ENCODE measurements at regions not wholly inside any gene's neighbourhood (a gene's known extent, or its start where the extent isn't known, plus 50 kb on each side); places are given as distances from the start of the nearest gene placed in this dataset.

- no peak overlapping the region for H3K27ac ChIP-seq
Observed at GRCh38 chr4:112759313-112759712, 122.4 kb downstream of the LARP7 start.

DNA sequence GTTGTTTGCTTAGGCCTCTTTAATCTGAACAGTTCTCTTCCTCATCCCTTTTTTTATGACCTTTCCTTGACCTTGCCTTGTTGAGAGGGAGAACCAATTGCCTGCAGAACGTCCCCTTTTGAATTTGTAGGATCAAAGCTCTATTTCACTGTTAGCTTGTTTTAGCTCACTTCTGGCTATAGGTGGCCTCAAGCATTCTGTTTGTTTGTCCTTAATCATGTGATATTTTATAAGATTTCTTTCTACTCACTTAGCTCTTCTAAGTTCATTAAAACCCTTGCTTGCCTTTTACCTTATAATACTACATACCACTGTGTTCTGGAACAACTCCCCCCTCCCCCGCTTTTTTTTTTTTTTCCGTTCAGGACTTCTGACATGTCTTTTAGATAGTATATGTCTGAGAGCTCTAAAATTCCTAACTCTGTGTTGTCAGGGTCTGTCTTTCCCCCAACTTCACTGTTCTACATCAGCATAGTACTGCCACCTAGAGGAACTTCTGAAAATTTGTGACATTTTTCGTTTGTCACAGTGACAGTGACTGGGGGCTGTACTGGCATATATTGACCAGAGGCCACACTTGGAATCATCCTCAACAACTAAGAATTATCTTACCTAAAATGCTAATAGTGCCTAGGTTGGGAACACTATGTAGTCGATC, 128.5 kb downstream of the LARP7 start:
- Histone ChIP-seq H3K36me3 (no peaks in the 10 kb centered on the region), H3K27me3 (no peaks in the 10 kb centered on the region), H3K4me3 (no peak overlapping the region), H3K4me1 (peaks cover 0 to 6% (median 3%) of the 10 kb centered on the region in 4 donors), H3K9me3 (no peaks in the 10 kb centered on the region), H3K27ac (no peak overlapping the region)
- intact Hi-C loops (cut with DNase I; ENCODE audit: low total_unique reads) = loop anchor here (5.0 kb wide), 1 partner anchor 133 kb away; no protein-coding TSS in a partner anchor
- TF ChIP-seq POLR2AphosphoS5 (IDR thresholded peaks at IDR 0.05) (no peak), CTCF (IDR thresholded peaks at IDR 0.05) (peak in 1 of 7 experiments; percentile 9), POLR2A (IDR thresholded peaks at IDR 0.05) (no peak)
- 11 to 18% (median 16%) methylated on average over 5 of the region's 5 CpGs for WGBS, 5 donors
- peak in 1 of 2 donors; percentile 31 for DNase-seq

More at GRCh38 chr4:112759313-112759712, 122.4 kb downstream of the LARP7 start:
- WGBS, 5 donors = 49 to 75% (median 63%) methylated on average over 4 of the region's 4 CpGs
- Histone ChIP-seq H3K9me3 (no peaks in the 10 kb centered on the region), H3K27me3 (no peaks in the 10 kb centered on the region), H3K4me3 (no peak overlapping the region), H3K36me3 (no peaks in the 10 kb centered on the region), H3K4me1 (peaks cover 0 to 6% (median 3%) of the 10 kb centered on the region in 4 donors)
- TF ChIP-seq CTCF (IDR thresholded peaks at IDR 0.05) (no peak), POLR2A (IDR thresholded peaks at IDR 0.05) (no peak), POLR2AphosphoS5 (IDR thresholded peaks at IDR 0.05) (no peak), EP300 (IDR thresholded peaks at IDR 0.05) (no peak)
- DNase-seq = no peak
- intact Hi-C loops (cut with DNase I; ENCODE audit: low total_unique reads) = no loop called here

DNA sequence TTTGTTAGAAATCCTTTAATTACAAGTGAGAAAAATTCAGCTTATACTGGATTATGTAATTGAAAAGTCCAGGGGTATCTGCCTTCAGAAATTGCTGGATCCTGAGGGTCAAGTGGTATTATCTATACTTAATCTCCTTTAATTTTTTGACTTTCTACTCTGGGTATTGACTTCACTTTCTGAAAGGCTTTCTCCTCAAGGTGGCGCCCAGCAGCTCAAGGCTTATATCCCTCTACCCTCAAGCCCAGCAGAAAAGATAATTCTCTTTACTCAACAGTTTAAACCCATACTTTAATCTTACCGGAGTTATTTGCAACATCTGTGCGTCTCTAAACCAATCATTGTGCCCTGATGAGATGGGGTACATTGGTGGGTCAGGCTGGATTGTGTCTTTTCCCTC, 129.5 kb downstream of the LARP7 start:
- Histone ChIP-seq H3K4me1 (peaks cover 0 to 6% (median 3%) of the 10 kb centered on the region in 4 donors), H3K27ac (no peak overlapping the region), H3K9me3 (no peaks in the 10 kb centered on the region), H3K27me3 (no peaks in the 10 kb centered on the region), H3K4me3 (no peak overlapping the region), H3K36me3 (no peaks in the 10 kb centered on the region)
- intact Hi-C loops (cut with DNase I; ENCODE audit: low total_unique reads) = loop anchor here (5.0 kb wide), 1 partner anchor 134 kb away; no protein-coding TSS in a partner anchor
- TF ChIP-seq CTCF (IDR thresholded peaks at IDR 0.05) (no peak), POLR2A (IDR thresholded peaks at IDR 0.05) (no peak), EP300 (IDR thresholded peaks at IDR 0.05) (no peak), POLR2AphosphoS5 (IDR thresholded peaks at IDR 0.05) (no peak)
- 18 to 37% (median 26%) methylated on average over 3 of the region's 3 CpGs for WGBS, 5 donors
- DNase-seq = peak in 1 of 2 donors; percentile 56

DNA sequence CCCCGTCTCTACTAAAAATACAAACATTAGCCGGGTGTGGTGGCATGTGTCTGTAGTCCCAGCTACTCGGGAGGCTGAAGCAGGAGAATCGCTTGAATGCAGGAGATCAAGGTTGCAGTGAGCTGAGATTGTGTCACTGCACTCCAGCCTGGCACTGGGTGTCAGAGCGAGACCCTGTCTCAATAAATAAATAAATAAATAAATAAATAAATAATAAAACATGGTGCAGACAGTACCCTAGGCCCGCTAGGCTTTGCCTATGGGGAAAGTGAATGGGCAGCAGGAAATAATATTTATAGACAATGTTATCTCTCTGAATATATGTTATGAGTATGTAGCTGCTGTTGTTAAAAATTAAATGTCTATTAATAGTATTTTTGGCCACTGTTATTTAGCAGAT, 130.4 kb downstream of the LARP7 start:
- Histone ChIP-seq H3K9me3 (no peaks in the 10 kb centered on the region), H3K27ac (no peak overlapping the region), H3K4me1 (peaks cover 0 to 6% (median 3%) of the 10 kb centered on the region in 4 donors), H3K27me3 (no peaks in the 10 kb centered on the region), H3K36me3 (no peaks in the 10 kb centered on the region), H3K4me3 (no peak overlapping the region)
- TF ChIP-seq CTCF (IDR thresholded peaks at IDR 0.05) (no peak), EP300 (IDR thresholded peaks at IDR 0.05) (no peak), POLR2AphosphoS5 (IDR thresholded peaks at IDR 0.05) (no peak), POLR2A (IDR thresholded peaks at IDR 0.05) (no peak)
- intact Hi-C loops (cut with DNase I; ENCODE audit: low total_unique reads) = loop anchor here (5.0 kb wide), 1 partner anchor 135 kb away; no protein-coding TSS in a partner anchor
- 74 to 89% (median 83%) methylated on average over 6 of the region's 6 CpGs for WGBS, 5 donors
- DNase-seq = no peak
